ENCODE measurements at regions not wholly inside any gene's neighbourhood (a gene's known extent, or its start where the extent isn't known, plus 50 kb on each side); places are given as distances from the start of the nearest gene placed in this dataset.
"Not testable (repeated sequence)": the region's sequence is repeated elsewhere in the genome, so short reads cannot be mapped to it uniquely, and the experiment has no call there.

- no peak for DNase-seq
These were observed 560.8 kb downstream of the POM121L12 start for GRCh38 chr7:53596230-53596629.

- no peak for DNase-seq
These were observed 564.9 kb downstream of the POM121L12 start for GRCh38 chr7:53600296-53600695.

DNA sequence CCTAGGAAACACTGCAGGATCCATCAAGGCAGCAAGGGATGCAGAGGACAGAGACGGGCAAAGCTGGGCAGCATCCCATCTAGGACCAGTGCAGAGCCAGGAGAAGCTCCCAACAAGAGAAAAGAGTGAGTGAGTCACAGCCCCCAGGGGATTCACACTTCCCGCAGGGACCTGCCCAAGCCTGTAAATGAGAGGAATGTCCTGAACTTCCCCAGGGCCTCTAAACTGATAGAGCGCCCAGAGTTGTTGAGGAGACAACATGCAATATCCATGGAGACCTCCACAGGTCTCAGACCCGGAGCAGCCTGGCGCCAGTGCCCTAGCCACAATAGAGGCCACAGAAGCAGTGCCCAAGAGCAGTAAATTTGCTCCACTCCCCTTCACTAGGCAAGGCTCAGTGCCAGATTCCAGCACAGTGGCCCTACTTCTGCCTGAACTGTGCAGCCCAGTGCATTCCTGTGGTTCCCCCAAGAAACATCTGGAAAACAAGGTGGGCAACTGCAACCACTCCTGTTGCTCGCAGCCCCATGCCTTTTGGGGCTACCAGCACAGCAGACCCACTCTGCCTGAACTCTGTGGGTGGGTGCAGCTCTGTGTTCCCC is 567.5 kb downstream of the POM121L12 start:
- no peak for DNase-seq

- no peak for DNase-seq
These were observed 568.0 kb downstream of the POM121L12 start for GRCh38 chr7:53603461-53603860.

DNA sequence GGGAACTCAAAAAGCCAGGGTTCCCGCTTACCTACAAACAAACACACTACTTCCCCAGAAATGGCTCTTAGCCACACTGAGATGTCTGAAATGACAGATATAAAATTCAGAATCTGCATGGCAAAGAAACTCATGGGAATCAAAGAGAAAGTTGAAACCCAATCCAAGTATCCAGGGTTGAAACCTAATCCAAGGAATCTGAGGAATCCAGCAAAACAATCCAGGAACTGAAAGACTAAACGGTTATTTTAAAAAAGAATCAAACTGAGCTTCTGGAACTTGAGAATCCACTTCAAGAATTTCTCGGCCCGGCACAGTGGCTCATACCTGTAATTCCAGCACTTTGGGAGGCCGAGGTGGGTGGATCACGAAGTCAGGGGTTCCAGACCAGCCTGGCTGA is 568.8 kb downstream of the POM121L12 start:
- DNase-seq = no peak

DNA sequence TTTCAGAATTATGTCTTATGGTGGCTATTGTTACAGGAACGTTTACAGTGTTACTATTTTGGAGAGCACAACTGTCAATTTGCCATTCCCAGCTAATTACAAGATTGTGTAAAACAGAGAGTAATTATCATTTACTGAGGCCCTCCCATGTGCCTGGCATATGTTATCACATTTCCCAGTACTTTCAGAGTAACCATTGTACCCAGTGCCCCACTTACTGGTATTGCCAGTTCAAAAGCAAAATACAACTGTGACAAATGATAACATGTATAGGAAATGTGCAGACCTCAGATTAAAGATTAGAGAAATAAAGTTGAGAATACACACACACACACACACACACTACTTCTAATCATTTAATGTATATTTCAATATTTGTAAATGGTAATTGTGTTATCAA is 572.5 kb downstream of the POM121L12 start:
- DNase-seq = no peak

- no peak for DNase-seq
These were observed 573.8 kb downstream of the POM121L12 start for GRCh38 chr7:53609185-53609584.

- DNase-seq = no peak
These were observed 575.6 kb downstream of the POM121L12 start for GRCh38 chr7:53611043-53611442.

DNA sequence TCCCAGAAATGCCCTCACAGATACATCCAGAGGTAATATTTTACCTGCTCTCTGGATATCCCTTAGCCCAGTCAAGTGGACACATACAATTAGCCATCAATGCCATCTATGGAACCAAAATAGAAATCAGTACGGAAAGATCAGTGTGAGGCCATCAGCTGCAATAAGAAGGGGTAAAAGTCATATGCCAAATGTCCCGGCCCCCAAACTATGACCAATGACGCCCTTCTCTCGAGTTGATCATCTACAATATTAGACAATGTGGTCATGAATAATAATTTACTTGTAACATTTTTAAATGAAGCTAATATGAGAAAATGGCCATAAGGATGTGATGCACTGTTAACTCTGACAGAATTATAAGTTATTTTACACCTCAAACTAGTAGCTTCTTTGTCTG is 588.9 kb downstream of the POM121L12 start:
- no peak for DNase-seq

DNA sequence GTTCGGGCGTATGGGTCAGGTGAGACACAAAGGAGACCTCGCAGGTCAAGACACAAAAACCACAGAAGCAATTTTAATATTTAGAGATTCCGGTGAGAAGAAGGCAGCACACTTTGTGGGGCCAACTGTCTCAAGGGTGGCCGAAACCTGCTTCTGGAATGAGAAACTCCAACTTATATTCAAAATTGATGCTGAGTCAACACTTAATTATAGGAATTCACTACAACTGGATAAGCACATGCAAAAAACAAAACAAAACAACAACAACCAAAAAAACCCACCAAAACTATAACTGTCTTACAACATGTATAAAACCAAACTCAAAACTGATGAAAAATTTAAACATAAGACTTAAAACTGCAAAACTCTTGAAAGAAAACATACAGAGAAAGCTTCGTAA is 593.3 kb downstream of the POM121L12 start:
- no peak for DNase-seq

- not testable (repeated sequence) for DNase-seq
These were observed 599.8 kb downstream of the POM121L12 start for GRCh38 chr7:53635251-53635650.

DNA sequence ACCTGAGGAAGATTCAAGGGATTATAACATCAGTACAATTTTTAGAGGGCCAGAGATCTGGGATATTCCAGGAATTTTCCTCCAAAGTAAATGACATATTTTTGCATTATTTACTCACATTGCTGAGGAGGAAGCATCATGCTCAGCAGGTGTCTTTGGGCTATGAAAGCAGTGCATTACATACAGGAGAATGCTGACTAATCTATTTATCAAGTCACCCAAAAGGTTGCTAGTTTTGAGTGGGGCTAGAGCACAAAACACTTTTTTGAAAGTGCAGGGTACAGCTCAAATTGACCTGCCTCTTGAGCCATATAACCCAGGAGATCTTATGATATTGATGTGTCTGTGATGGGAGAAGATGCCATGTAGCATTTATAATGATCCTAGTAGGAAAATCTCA is 603.1 kb downstream of the POM121L12 start:
- no peak for DNase-seq

DNA sequence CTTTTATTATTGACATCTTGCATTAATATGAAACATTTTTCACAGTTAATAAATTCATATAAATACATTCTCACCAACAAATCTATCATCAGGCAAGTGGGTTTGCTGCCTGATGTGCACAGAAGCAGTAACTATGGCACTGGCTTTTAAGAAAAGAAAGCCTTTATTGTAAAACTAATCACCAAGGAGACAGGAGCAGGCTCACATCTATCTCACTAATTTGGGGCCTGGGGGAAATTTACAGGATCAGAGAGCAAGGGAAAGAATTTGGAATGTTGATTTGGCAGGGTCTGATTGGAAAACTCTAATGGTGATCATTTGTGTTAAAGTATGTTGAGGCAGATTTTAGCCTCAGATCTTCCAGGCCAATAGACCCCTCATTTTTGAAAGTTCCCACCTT is 605.7 kb downstream of the POM121L12 start:
- DNase-seq = no peak

DNA sequence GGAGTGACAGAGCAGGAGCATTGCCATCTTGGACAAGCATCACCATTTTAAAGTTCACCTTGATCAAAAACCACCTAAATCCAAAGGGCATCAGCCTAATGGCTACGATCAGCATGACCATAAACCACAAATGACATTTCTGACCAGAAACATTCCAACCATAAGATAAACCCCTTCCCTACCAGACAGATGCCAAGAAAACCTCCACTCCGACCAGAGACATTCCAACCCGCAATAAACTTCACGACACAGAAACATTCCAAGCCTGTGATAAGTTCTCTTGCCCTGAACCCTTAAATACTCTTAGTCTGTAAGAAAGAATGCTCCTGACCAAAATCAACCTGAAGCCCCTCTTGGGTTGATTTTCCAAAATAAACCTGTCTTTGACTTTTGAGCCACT is 606.9 kb downstream of the POM121L12 start:
- DNase-seq = no peak

GRCh38 chr7:53642866-53643265 is 607.4 kb downstream of the POM121L12 start:
- DNase-seq = no peak

DNA sequence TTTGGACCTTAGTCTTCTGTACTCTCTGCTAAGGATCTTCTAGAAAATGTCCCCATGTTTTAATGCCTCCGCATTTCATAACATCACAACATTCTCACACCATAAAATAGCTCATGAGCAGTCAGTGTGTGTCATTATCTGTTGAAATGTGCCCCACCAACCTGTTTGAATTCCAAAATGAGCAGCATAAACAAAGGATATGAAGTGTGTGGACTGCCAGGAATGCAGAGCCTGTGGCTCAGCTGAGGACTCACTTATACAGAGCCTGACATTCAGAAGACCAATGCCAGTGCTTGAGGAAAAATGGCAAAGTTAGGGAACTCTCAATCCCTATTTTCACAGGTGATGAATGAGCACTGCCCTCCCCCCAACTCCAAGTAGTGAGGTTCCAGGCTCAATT is 621.4 kb downstream of the POM121L12 start:
- no peak for DNase-seq

GRCh38 chr7:53657586-53657985 is 622.2 kb downstream of the POM121L12 start:
- no peak for DNase-seq

DNA sequence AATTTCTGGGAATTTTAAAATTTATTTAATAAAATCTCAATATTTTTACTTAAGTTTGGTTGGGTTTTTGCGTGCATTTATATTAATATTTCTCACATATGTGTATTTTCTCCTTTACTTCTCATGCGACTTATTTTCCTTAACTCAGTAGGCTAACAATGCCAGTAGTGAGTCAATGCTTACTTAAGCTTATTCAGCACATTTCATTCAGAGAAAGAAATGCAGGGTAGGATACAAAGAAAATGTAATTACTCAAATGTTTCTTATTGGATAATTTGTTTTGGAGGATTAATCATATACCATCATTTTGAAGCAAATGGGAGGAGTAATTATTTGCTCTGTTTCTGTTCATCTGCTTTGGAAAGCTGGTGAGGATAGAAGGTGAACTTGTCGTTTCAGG is 623.5 kb downstream of the POM121L12 start:
- no peak for DNase-seq

DNA sequence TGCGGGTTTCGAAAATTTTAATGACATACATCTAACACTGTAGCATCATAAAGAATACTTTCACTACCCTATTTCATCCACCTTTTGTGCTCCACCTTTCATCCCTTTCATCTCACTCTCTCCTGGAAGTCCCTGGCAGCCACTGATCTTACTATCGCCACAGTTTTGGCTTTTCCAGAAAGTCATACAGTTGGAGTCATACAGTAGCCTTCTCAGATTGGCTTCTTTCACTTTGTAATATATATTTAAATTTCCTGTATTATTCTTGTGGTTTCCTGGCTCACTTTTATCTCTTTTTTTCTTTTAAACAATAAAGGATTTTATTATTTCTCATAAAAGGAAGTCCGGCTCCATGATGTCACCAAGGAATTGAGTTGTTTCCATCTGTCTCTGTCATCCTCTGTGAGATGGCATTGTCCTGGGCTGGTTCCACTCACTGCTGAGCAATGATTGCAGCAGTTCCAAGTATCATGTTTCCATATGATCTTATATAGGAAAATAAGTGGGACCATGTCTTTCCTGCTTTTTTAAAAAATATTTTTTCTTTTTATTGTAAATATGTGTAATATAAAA is 626.3 kb downstream of the POM121L12 start:
- DNase-seq = no peak

DNA sequence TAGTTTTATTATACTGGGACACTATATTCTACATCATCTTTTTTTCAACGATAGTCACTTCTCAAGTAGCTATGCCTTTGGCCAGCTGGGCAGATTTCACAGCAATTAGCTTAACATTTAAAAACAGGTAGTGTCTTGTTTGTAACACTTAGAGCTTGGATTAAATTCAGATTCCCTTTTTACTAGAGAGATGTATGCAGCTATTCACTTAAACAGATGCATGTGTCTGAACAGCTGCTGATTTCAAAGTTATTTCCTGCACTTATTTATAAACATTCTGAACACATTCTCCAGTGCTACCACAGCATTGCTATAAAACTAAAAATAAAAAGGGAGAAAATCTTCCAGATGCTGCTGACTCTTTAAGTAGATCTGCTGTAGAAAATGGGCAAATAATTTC is 637.2 kb downstream of the POM121L12 start:
- DNase-seq = peak; percentile 37

DNA sequence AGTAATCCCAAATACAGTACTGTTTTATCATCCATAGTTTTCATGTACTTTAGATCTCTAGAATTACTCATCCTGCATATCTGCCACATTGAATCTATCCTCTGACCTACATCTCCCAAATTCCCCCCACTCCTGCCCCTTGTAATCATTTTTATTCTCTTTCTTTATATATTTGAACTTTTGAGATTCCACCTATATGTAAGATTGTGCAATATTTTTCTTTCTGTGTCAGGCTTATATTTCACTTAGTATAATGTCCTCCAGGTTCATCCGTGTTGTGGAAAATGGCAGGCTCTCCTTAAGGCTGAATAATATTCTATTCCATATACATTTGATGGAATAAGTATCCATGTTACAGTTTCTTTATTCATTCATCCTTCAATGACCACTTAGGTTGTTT is 640.4 kb downstream of the POM121L12 start:
- DNase-seq = no peak

DNA sequence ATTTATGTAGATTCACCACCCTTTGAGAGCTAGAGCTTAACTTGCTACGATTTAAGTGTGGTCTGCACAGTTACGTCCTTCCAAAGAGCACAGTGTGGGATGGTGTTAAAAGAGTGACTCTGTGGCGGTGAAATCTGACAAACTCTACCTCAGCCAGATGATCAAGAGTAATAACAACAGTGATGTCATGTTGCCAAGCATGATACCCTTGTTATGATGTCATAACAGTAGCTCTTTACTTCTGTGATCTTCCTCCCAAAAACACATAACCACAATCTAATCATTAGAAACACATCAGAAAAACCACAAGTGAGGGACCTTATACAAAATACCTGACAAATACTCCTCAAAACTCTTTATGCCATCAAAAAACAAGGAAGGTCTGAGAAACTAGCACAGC is 649.3 kb downstream of the POM121L12 start:
- DNase-seq = no peak

DNA sequence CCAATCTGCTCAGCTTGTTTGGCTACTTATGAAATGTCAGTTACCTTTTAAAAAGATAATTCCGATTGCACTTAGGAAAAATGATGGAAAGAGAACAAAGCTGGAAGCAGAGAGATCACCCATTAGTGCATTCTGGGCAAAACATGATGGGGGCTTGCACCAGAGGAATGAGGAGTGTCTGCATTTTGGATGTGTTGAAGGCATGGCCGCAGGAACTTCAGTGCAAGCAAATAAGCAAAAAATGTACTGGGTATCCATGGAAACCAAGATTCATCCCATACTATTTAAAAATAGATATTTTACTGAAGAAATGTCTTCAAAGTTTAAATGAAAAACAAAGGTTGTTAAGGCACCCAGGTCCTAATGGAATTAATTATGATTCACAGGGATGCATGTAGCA is 655.0 kb downstream of the POM121L12 start:
- no peak for DNase-seq

DNA sequence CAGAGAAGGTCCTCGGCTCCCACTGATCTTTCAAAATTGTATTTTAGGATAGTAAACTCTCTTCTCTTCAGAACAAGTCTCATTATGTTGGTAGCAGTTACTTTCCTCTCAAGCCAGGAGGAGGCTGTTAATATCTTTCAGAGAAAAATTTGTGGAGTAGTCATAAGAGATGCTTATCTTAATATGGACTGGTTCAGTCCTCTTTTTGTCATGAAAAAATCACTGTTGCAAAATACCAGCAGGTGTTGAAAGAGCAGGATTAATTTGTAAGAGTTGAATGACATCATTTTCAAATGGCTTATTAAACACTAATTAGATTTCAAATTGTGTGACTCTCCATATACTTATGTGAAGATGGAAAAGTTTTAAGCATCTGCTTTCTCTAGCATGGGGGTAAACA is 662.5 kb downstream of the POM121L12 start:
- peak; percentile 64 for DNase-seq

DNA sequence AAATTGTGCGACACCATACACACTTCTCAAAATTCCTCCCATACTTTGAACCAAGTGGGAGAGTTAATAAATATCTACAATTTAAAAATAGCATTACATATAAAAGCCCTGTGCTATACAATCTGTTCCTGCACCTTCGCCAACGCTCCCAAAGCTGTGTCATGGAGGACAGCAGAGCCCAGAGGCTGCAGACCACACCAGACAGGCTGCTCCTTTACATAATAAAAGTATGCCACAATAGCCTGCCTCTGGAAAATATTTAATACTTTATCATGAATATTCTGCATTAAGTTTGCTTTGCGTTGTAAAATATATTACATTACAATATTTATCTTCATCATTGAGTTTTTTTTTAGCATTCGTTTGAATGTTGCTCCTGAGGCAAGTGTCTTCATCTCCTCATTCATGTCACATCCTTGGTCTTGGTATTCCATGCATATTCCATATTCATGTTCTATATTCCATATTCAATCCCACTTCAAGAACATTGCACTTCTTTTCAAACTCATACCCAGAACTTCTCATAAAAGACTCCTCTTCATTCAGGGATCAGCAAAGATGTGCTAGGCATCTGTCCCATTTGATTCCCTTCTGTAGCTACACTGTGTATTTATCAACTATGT is 663.9 kb downstream of the POM121L12 start:
- no peak for DNase-seq
